ENCODE measurements at regions not wholly inside any gene's neighbourhood (a gene's known extent, or its start where the extent isn't known, plus 50 kb on each side); places are given as distances from the start of the nearest gene placed in this dataset.
"Not testable (repeated sequence)": the region's sequence is repeated elsewhere in the genome, so short reads cannot be mapped to it uniquely, and the experiment has no call there.

GRCh38 chr14:106308839-106309389 is 782.5 kb downstream of the TMEM121 start:
- DNase-seq (ENCODE audit: low spot score): no peak

- DNase-seq (ENCODE audit: low spot score): no peak
These were observed 783.0 kb downstream of the TMEM121 start for GRCh38 chr14:106309423-106309822.

- DNase-seq (ENCODE audit: low spot score): no peak
These were observed 789.1 kb downstream of the TMEM121 start for GRCh38 chr14:106315436-106315835.

- no peak for DNase-seq (ENCODE audit: low spot score)
These were observed 791.2 kb downstream of the TMEM121 start for GRCh38 chr14:106317593-106317992.

GRCh38 chr14:106318700-106319099 is 792.3 kb downstream of the TMEM121 start:
- DNase-seq (ENCODE audit: low spot score): no peak

GRCh38 chr14:106323970-106324369 is 797.6 kb downstream of the TMEM121 start:
- not testable (repeated sequence) for DNase-seq (ENCODE audit: low spot score)

- no peak for DNase-seq (ENCODE audit: low spot score)
These were observed 800.9 kb downstream of the TMEM121 start for GRCh38 chr14:106327234-106327633.

GRCh38 chr14:106327702-106328353 is 801.4 kb downstream of the TMEM121 start:
- DNase-seq (ENCODE audit: low spot score): not testable (repeated sequence)

- not testable (repeated sequence) for DNase-seq (ENCODE audit: low spot score)
These were observed 802.9 kb downstream of the TMEM121 start for GRCh38 chr14:106329243-106329642.

GRCh38 chr14:106329987-106330774 is 803.8 kb downstream of the TMEM121 start:
- DNase-seq (ENCODE audit: low spot score): not testable (repeated sequence)

GRCh38 chr14:106334428-106335109 is 808.2 kb downstream of the TMEM121 start:
- DNase-seq (ENCODE audit: low spot score): not testable (repeated sequence)

- DNase-seq (ENCODE audit: low spot score): not testable (repeated sequence)
These were observed 808.7 kb downstream of the TMEM121 start for GRCh38 chr14:106335110-106335429.

- DNase-seq (ENCODE audit: low spot score): not testable (repeated sequence)
These were observed 812.4 kb downstream of the TMEM121 start for GRCh38 chr14:106338775-106339174.

GRCh38 chr14:106340658-106341057 is 814.3 kb downstream of the TMEM121 start:
- not testable (repeated sequence) for DNase-seq (ENCODE audit: low spot score)

- DNase-seq (ENCODE audit: low spot score): not testable (repeated sequence)
These were observed 814.8 kb downstream of the TMEM121 start for GRCh38 chr14:106341161-106341560.

GRCh38 chr14:106343626-106344025 is 817.2 kb downstream of the TMEM121 start:
- no peak for DNase-seq (ENCODE audit: low spot score)

- DNase-seq (ENCODE audit: low spot score): not testable (repeated sequence)
These were observed 817.8 kb downstream of the TMEM121 start for GRCh38 chr14:106344065-106344614.

GRCh38 chr14:106344791-106345479 is 818.6 kb downstream of the TMEM121 start:
- not testable (repeated sequence) for DNase-seq (ENCODE audit: low spot score)

GRCh38 chr14:106346084-106346483 is 819.7 kb downstream of the TMEM121 start:
- DNase-seq (ENCODE audit: low spot score): no peak

- no peak for DNase-seq (ENCODE audit: low spot score)
These were observed 820.3 kb downstream of the TMEM121 start for GRCh38 chr14:106346534-106347290.

GRCh38 chr14:106347291-106347778 is 821.0 kb downstream of the TMEM121 start:
- no peak for DNase-seq (ENCODE audit: low spot score)

All from left forelimb (tissue), 1 donor.